ENCODE measurements at regions not wholly inside any gene's neighbourhood (a gene's known extent, or its start where the extent isn't known, plus 50 kb on each side); places are given as distances from the start of the nearest gene placed in this dataset.

- no peak for TF ChIP-seq CTCF (IDR thresholded peaks at IDR 0.05)
- TF ChIP-seq POLR2AphosphoS5 (IDR thresholded peaks at IDR 0.05) = no peak
These were observed 1303.3 kb downstream of the ROBO2 start for GRCh38 chr3:78343221-78343620.

Measured in transverse colon (tissue), 4 donors.